ENCODE measurements at regions not wholly inside any gene's neighbourhood (a gene's known extent, or its start where the extent isn't known, plus 50 kb on each side); places are given as distances from the start of the nearest gene placed in this dataset.

DNA sequence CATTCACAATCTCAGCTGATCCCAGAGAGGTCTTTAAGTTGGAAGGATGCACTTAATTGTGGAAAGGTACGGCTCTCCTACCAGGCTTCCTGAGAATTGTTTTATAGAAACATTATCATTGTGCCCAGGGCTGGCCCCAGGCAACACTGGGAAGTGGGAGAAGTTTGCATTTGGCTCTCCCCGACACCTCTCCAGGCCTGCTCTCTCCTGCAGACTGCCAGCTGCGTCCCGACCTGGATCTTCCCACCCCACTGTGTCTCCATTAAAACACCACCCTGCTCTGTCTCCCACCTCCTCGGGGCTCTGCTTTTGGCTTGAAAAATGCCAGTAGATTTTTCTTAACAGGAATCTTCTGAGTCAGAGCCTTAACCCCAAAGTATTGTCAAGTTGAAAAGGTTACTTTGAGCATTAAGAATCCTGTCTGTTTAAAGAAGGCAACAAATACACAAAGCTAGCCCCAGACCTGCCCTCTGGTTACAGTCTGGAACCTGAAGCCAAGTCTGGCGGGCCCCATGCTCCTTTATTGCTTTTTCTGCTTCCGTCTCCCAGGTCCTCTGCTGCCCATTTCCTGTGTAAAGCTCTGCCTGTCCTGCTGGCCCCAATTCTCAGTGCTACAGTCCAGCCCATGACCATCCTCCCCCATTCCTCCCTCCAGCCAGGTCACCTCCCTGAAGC lies 530.2 kb downstream of the SOX6 start:
- Mint-ChIP-seq H3K27ac (peak overlapping the region; percentile 40), H3K9me3 (no peaks in the 10 kb centered on the region), H3K4me3 (no peak overlapping the region), H3K27me3 (ENCODE audit: insufficient read depth) (no peaks in the 10 kb centered on the region), H3K36me3 (ENCODE audit: low read depth) (no peaks in the 10 kb centered on the region), H3K4me1 (peaks cover 16% of the 10 kb centered on the region)
- peaks cover 5% of the 10 kb centered on the region for H3K9me3 ChIP-seq (ENCODE audit: control insufficient read depth, low read length)
- WGBS, 2 experiments (ENCODE audit: insufficient coverage in 1 of 2, insufficient read length in 1 of 2) = 78 to 100% methylated on average over 2 to 7 of the region's 7 CpGs
- TF ChIP-seq, protein P1, sequence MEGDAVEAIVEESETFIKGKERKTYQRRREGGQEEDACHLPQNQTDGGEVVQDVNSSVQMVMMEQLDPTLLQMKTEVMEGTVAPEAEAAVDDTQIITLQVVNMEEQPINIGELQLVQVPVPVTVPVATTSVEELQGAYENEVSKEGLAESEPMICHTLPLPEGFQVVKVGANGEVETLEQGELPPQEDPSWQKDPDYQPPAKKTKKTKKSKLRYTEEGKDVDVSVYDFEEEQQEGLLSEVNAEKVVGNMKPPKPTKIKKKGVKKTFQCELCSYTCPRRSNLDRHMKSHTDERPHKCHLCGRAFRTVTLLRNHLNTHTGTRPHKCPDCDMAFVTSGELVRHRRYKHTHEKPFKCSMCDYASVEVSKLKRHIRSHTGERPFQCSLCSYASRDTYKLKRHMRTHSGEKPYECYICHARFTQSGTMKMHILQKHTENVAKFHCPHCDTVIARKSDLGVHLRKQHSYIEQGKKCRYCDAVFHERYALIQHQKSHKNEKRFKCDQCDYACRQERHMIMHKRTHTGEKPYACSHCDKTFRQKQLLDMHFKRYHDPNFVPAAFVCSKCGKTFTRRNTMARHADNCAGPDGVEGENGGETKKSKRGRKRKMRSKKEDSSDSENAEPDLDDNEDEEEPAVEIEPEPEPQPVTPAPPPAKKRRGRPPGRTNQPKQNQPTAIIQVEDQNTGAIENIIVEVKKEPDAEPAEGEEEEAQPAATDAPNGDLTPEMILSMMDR (conservative IDR thresholded peaks at IDR 0.05) = no peak
- no peak overlapping the region for H3K27ac ChIP-seq (ENCODE audit: low read depth, low read length)
- H3K27me3 ChIP-seq (ENCODE audit: control insufficient read depth, insufficient read depth, low read length, poor library complexity, severe bottlenecking) = no peaks in the 10 kb centered on the region
- no peak for DNase-seq
- H3K4me3 ChIP-seq (ENCODE audit: low read length) = no peak overlapping the region
- H3K36me3 ChIP-seq (ENCODE audit: control insufficient read depth, insufficient read depth, low read length) = no peaks in the 10 kb centered on the region
- peaks cover 5% of the 10 kb centered on the region for H3K4me1 ChIP-seq (ENCODE audit: control insufficient read depth, insufficient read depth, low read length)
- no peak overlapping the region for H3K9ac ChIP-seq (ENCODE audit: extremely low read depth, low read length, poor library complexity, severe bottlenecking)

GRCh38 chr11:15826826-15827225 lies 529.5 kb downstream of the SOX6 start:
- Mint-ChIP-seq H3K36me3 (ENCODE audit: low read depth) (no peaks in the 10 kb centered on the region), H3K27me3 (ENCODE audit: insufficient read depth) (no peaks in the 10 kb centered on the region)
- no peak overlapping the region for H3K27ac ChIP-seq (ENCODE audit: low read depth, low read length)

GRCh38 chr11:15828215-15828853 lies 528.0 kb downstream of the SOX6 start:
- Histone ChIP-seq H3K4me1 (ENCODE audit: control insufficient read depth, insufficient read depth, low read length) (peaks cover 6% of the 10 kb centered on the region), H3K4me3 (ENCODE audit: low read length) (no peak overlapping the region), H3K9ac (ENCODE audit: extremely low read depth, low read length, poor library complexity, severe bottlenecking) (no peak overlapping the region), H3K27me3 (ENCODE audit: control insufficient read depth, insufficient read depth, low read length, poor library complexity, severe bottlenecking) (no peaks in the 10 kb centered on the region), H3K36me3 (ENCODE audit: control insufficient read depth, insufficient read depth, low read length) (no peaks in the 10 kb centered on the region), H3K9me3 (ENCODE audit: control insufficient read depth, low read length) (no peaks in the 10 kb centered on the region), H3K27ac (ENCODE audit: low read depth, low read length) (no peak overlapping the region)
- no peak overlapping the region for H3K4me3 Mint-ChIP-seq
- no peak overlapping the region for H3K27ac Mint-ChIP-seq
- no peaks in the 10 kb centered on the region for H3K9me3 Mint-ChIP-seq
- H3K27me3 Mint-ChIP-seq (ENCODE audit: insufficient read depth) = no peaks in the 10 kb centered on the region
- TF ChIP-seq, protein P1 (conservative IDR thresholded peaks at IDR 0.05) = no peak
- H3K36me3 Mint-ChIP-seq (ENCODE audit: low read depth) = no peaks in the 10 kb centered on the region
- peaks cover 16% of the 10 kb centered on the region for H3K4me1 Mint-ChIP-seq
- 90 to 94% methylated on average over 3 to 9 of the region's 9 CpGs for WGBS, 2 experiments (ENCODE audit: insufficient coverage in 1 of 2, insufficient read length in 1 of 2)
- no peak for DNase-seq

More at GRCh38 chr11:15826826-15827225, 529.5 kb downstream of the SOX6 start:
- no peaks in the 10 kb centered on the region for H3K36me3 ChIP-seq (ENCODE audit: control insufficient read depth, insufficient read depth, low read length)
- no peak overlapping the region for H3K9ac ChIP-seq (ENCODE audit: extremely low read depth, low read length, poor library complexity, severe bottlenecking)
- Mint-ChIP-seq H3K27ac (peak overlapping the region; percentile 40), H3K4me1 (peaks cover 16% of the 10 kb centered on the region), H3K4me3 (no peak overlapping the region), H3K9me3 (no peaks in the 10 kb centered on the region)
- H3K27me3 ChIP-seq (ENCODE audit: control insufficient read depth, insufficient read depth, low read length, poor library complexity, severe bottlenecking) = no peaks in the 10 kb centered on the region
- peaks cover 5% of the 10 kb centered on the region for H3K4me1 ChIP-seq (ENCODE audit: control insufficient read depth, insufficient read depth, low read length)
- TF ChIP-seq, protein P1 (conservative IDR thresholded peaks at IDR 0.05) = peak; percentile 97
- no peaks in the 10 kb centered on the region for H3K9me3 ChIP-seq (ENCODE audit: control insufficient read depth, low read length)
- DNase-seq = peak; percentile 96
- H3K4me3 ChIP-seq (ENCODE audit: low read length) = no peak overlapping the region

Data from endodermal cell (in vitro differentiated cells).